H1 (cell line): ENCODE measurements at regions not wholly inside any gene's neighbourhood (a gene's known extent, or its start where the extent isn't known, plus 50 kb on each side); places are given as distances from the start of the nearest gene placed in this dataset.

Source experiments
- ATF3 ChIP-seq: IDR thresholded peaks from 2 replicates; pipeline ENCODE4 v1.6.1; 2011; ENCODE audit warnings: low read depth, mild to moderate bottlenecking, low read length; ENCODE audit not compliant: insufficient read depth
- EGR1 ChIP-seq: IDR thresholded peaks from 2 replicates; pipeline ENCODE4 v1.6.1; 2011; ENCODE audit warnings: low read depth, low read length, borderline replicate concordance
- EZH2 ChIP-seq: fragments of 200-600 bp; sonication (generic); IDR thresholded peaks from 2 replicates; pipeline ENCODE4 v1.7.1; 2012; ENCODE audit warnings: low read depth, mild to moderate bottlenecking, moderate library complexity, low read length, inconsistent platforms; ENCODE audit not compliant: severe bottlenecking
- HDAC6 ChIP-seq: IDR thresholded peaks from one replicate; pipeline ENCODE4 v1.7.1; 2012; ENCODE audit warnings: low read depth, mild to moderate bottlenecking, inconsistent platforms, low read length, moderate library complexity
- KDM1A ChIP-seq: fragments of 200-600, 300-600 bp; sonication (generic); IDR thresholded peaks from 2 replicates; pipeline ENCODE4 v1.7.1; 2016; ENCODE audit warnings: mild to moderate bottlenecking, low read length, borderline replicate concordance
- SIN3A ChIP-seq, 2 experiments: IDR thresholded peaks in 1 of 2; conservative IDR thresholded peaks in 1 of 2; 2 replicates each; pipeline ENCODE4 v1.6.1; 2011 to 2012; ENCODE audit warnings: low read length in 2 of 2, improper control_type of control experiment in 1 of 2, low read depth in 1 of 2, mild to moderate bottlenecking in 1 of 2
- SP1 ChIP-seq: IDR thresholded peaks from 2 replicates; pipeline ENCODE4 v1.6.1; 2011; ENCODE audit warnings: low read depth, low read length
- TF ChIP-seq, protein P1 (sequence below), 3 experiments: IDR thresholded peaks; 1 replicate in 2 of 3; 2 replicates in 1 of 3; pipeline versions ENCODE4 v1.5.1 to v1.6.1; 2011; ENCODE audit warnings: low read length in 3 of 3, mild to moderate bottlenecking in 3 of 3, inconsistent platforms in 2 of 3, low read depth in 1 of 3, moderate library complexity in 1 of 3; ENCODE audit not compliant: insufficient read depth in 1 of 3; ENCODE audit errors: control extremely low read depth in 1 of 3

DNA sequence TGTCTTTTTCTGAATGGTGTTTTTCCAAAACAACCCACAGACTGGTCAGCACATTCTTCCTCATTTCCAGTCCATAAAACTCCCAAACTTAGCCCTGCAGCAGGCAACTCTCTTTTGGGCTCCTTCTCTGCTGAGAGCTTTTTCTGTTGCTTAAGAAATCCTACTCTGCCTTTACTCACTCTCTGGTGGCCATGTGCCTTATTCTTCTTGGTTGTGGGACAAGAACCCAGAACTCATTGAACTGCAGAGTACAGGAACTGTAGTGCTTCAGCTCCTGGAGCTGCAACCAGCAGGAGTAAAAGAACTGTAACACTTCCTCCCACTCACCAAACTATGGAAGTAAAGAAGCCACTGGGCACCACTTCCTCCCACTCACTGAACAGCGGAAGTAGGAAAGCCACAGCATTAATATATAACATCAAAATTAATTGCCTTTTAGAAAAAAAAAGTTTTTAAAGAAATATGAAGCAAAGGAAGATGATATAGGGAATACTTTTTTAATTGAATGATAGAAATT, 864.1 kb upstream of the PCDH10 start:
- TF ChIP-seq ATF3 (no peak), EZH2 (no peak), SP1 (no peak), HDAC6 (no peak), SIN3A (conservative IDR thresholded peaks at IDR 0.05 in 1 of 2, IDR thresholded peaks at IDR 0.05 in 1 of 2; ENCODE audit: low read depth in 1 of 2, low read length in 2 of 2) (no peak), EGR1 (no peak), KDM1A (no peak)
- TF ChIP-seq, protein P1, sequence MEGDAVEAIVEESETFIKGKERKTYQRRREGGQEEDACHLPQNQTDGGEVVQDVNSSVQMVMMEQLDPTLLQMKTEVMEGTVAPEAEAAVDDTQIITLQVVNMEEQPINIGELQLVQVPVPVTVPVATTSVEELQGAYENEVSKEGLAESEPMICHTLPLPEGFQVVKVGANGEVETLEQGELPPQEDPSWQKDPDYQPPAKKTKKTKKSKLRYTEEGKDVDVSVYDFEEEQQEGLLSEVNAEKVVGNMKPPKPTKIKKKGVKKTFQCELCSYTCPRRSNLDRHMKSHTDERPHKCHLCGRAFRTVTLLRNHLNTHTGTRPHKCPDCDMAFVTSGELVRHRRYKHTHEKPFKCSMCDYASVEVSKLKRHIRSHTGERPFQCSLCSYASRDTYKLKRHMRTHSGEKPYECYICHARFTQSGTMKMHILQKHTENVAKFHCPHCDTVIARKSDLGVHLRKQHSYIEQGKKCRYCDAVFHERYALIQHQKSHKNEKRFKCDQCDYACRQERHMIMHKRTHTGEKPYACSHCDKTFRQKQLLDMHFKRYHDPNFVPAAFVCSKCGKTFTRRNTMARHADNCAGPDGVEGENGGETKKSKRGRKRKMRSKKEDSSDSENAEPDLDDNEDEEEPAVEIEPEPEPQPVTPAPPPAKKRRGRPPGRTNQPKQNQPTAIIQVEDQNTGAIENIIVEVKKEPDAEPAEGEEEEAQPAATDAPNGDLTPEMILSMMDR (IDR thresholded peaks at IDR 0.05; ENCODE audit: control extremely low read depth in 1 of 3, insufficient read depth in 1 of 3, low read depth in 1 of 3, low read length in 3 of 3) = no peak
